ENCODE measurements at regions not wholly inside any gene's neighbourhood (a gene's known extent, or its start where the extent isn't known, plus 50 kb on each side); places are given as distances from the start of the nearest gene placed in this dataset.

- peak; percentile 49 for DNase-seq (ENCODE audit: low spot score)
These were observed 49.8 kb upstream of the BAHCC1 start for GRCh38 chr17:81345228-81346089.
